H9 (cell line): ENCODE measurements at regions not wholly inside any gene's neighbourhood (a gene's known extent, or its start where the extent isn't known, plus 50 kb on each side); places are given as distances from the start of the nearest gene placed in this dataset.

Experiments
- DNase-seq: peaks from one replicate; pipeline ENCODE4 v3.0.0-alpha.2; 2017
- H2AFZ ChIP-seq: one replicate; pipeline ENCODE4 v1.6.1; 2013; ENCODE audit warnings: mild to moderate bottlenecking, low read length, control low read depth, moderate library complexity
- H2AK5ac ChIP-seq: 2 replicates; pipeline ENCODE4 v1.6.1; 2013; ENCODE audit warnings: low read length, control low read depth, mixed read lengths; ENCODE audit not compliant: insufficient read length
- H2BK120ac ChIP-seq: one replicate; pipeline ENCODE4 v1.6.1; 2013; ENCODE audit warnings: low read depth, mild to moderate bottlenecking, low read length, control low read depth, inconsistent platforms; ENCODE audit not compliant: poor library complexity, severe bottlenecking
- H2BK12ac ChIP-seq: 2 replicates; pipeline ENCODE4 v1.6.1; 2013; ENCODE audit warnings: low read length, control low read depth, mixed read lengths, low read depth; ENCODE audit not compliant: insufficient read length
- H2BK15ac ChIP-seq: 2 replicates; pipeline ENCODE4 v1.6.1; 2013; ENCODE audit warnings: low read depth, low read length, control low read depth
- H2BK20ac ChIP-seq: one replicate; pipeline ENCODE4 v1.6.1; 2013; ENCODE audit warnings: low read depth, mild to moderate bottlenecking, low read length, control low read depth, inconsistent platforms; ENCODE audit not compliant: poor library complexity, severe bottlenecking
- H2BK5ac ChIP-seq: 2 replicates; pipeline ENCODE4 v1.6.1; 2013; ENCODE audit warnings: low read length, control low read depth, mixed read lengths; ENCODE audit not compliant: insufficient read length
- H3K14ac ChIP-seq: 2 replicates; pipeline ENCODE4 v1.6.1; 2013; ENCODE audit warnings: low read length, control low read depth; ENCODE audit not compliant: insufficient read depth
- H3K18ac ChIP-seq: 2 replicates; pipeline ENCODE4 v1.6.1; 2013; ENCODE audit warnings: low read depth, mild to moderate bottlenecking, mixed read lengths, low read length, control low read depth; ENCODE audit not compliant: insufficient read length
- H3K23ac ChIP-seq: 2 replicates; pipeline ENCODE4 v1.6.1; 2013; ENCODE audit warnings: low read length, control low read depth, mixed read lengths, low read depth; ENCODE audit not compliant: insufficient read length
- H3K23me2 ChIP-seq: 2 replicates; pipeline ENCODE4 v1.6.1; 2013; ENCODE audit warnings: low read depth, mild to moderate bottlenecking, mixed read lengths, low read length, control low read depth; ENCODE audit not compliant: insufficient read length, poor library complexity, severe bottlenecking
- H3K27ac ChIP-seq: 2 replicates; pipeline ENCODE4 v1.5.1; 2013; ENCODE audit warnings: low read length, control low read depth, mixed read lengths, low read depth; ENCODE audit not compliant: insufficient read length
- H3K27me3 ChIP-seq: 2 replicates; pipeline ENCODE4 v1.6.1; 2013; ENCODE audit warnings: low read length, control low read depth, inconsistent platforms; ENCODE audit not compliant: insufficient read depth
- H3K4ac ChIP-seq: 2 replicates; pipeline ENCODE4 v1.6.1; 2013; ENCODE audit warnings: low read depth, mild to moderate bottlenecking, control low read depth, inconsistent platforms, low read length, moderate library complexity
- H3K4me1 ChIP-seq: 2 replicates; pipeline ENCODE4 v1.6.1; 2013; ENCODE audit warnings: low read length, control low read depth, inconsistent platforms; ENCODE audit not compliant: insufficient read depth
- H3K4me2 ChIP-seq: 2 replicates; pipeline ENCODE4 v1.6.1; 2013; ENCODE audit warnings: low read length, control low read depth, mixed read lengths; ENCODE audit not compliant: insufficient read length, insufficient read depth
- H3K56ac ChIP-seq: 2 replicates; pipeline ENCODE4 v1.6.1; 2013; ENCODE audit warnings: low read depth, mild to moderate bottlenecking, mixed read lengths, low read length, control low read depth; ENCODE audit not compliant: insufficient read length
- H3K79me1 ChIP-seq: 2 replicates; pipeline ENCODE4 v1.6.1; 2013; ENCODE audit warnings: low read depth, mild to moderate bottlenecking, moderate library complexity, low read length, control low read depth, inconsistent platforms; ENCODE audit not compliant: insufficient read depth, poor library complexity, severe bottlenecking
- H3K79me2 ChIP-seq: 2 replicates; pipeline ENCODE4 v1.6.1; 2013; ENCODE audit warnings: low read length, control low read depth, inconsistent platforms; ENCODE audit not compliant: insufficient read depth
- H3K9ac ChIP-seq: 2 replicates; pipeline ENCODE4 v1.6.1; 2013; ENCODE audit warnings: low read length, control low read depth, mixed read lengths; ENCODE audit not compliant: insufficient read length; ENCODE audit errors: extremely low read depth
- H3K9me3 ChIP-seq: one replicate; pipeline ENCODE4 v1.6.1; 2013; ENCODE audit warnings: low read depth, low read length, inconsistent platforms; ENCODE audit not compliant: control insufficient read depth
- H3T11ph ChIP-seq: one replicate; pipeline ENCODE4 v1.6.1; 2013; ENCODE audit warnings: mild to moderate bottlenecking, low read length, control low read depth, inconsistent platforms
- H4K20me1 ChIP-seq: one replicate; pipeline ENCODE4 v1.6.1; 2013; ENCODE audit not compliant: control insufficient read depth, insufficient read length, insufficient read depth
- H4K5ac ChIP-seq: 2 replicates; pipeline ENCODE4 v1.6.1; 2013; ENCODE audit warnings: low read depth, mild to moderate bottlenecking, mixed read lengths, low read length, control low read depth; ENCODE audit not compliant: insufficient read length
- H4K8ac ChIP-seq: replicated peaks from 2 replicates; pipeline ENCODE4 v1.6.1; 2013; ENCODE audit warnings: low read length, control low read depth, mixed read lengths, low read depth; ENCODE audit not compliant: insufficient read length
- H4K91ac ChIP-seq: 2 replicates; pipeline ENCODE4 v1.6.1; 2013; ENCODE audit warnings: low read depth, mild to moderate bottlenecking, moderate library complexity, mixed read lengths, low read length, control low read depth; ENCODE audit not compliant: insufficient read length
- H3K27ac Mint-ChIP-seq, 3 experiments: 2 replicates in 2 of 3; 3 replicates in 1 of 3; pipeline ENCODE4 v1.8.0; 2020 to 2021; ENCODE audit warnings: mixed read lengths in 3 of 3, mild to moderate bottlenecking in 1 of 3, moderate library complexity in 1 of 3
- H3K27me3 Mint-ChIP-seq: 2 replicates; pipeline ENCODE4 v1.8.0; 2021; ENCODE audit warnings: low read depth, mild to moderate bottlenecking, moderate library complexity, mixed read lengths
- H3K36me3 Mint-ChIP-seq, 3 experiments: 2 replicates in 2 of 3; 3 replicates in 1 of 3; pipeline ENCODE4 v1.8.0; 2020 to 2021; ENCODE audit warnings: low read depth in 3 of 3, mixed read lengths in 3 of 3; ENCODE audit not compliant: insufficient read depth in 1 of 3
- H3K4me1 Mint-ChIP-seq, 2 experiments: 2 replicates each; pipeline ENCODE4 v1.8.0; 2020; ENCODE audit warnings: mixed read lengths in 2 of 2
- H3K4me3 Mint-ChIP-seq, 2 experiments: 2 replicates in 1 of 2; 3 replicates in 1 of 2; pipeline ENCODE4 v1.8.0; 2020 to 2021; ENCODE audit warnings: mild to moderate bottlenecking in 2 of 2, mixed read lengths in 2 of 2, moderate library complexity in 1 of 2
- H3K9me3 Mint-ChIP-seq, 2 experiments: 2 replicates in 1 of 2; 3 replicates in 1 of 2; pipeline ENCODE4 v1.8.0; 2020; ENCODE audit warnings: mild to moderate bottlenecking in 2 of 2, mixed read lengths in 2 of 2, moderate library complexity in 1 of 2
- CTCF ChIP-seq: fragments of 200-600 bp; sonication (generic); conservative IDR thresholded peaks from 3 replicates; pipeline ENCODE4 v1.8.0; 2021; ENCODE audit warnings: antibody characterized with exemption, mild to moderate bottlenecking
- WGBS: extraction: QIAGEN DNeasy Blood & Tissue Kit; methylation state at CpG from one replicate; pipeline ENCODE4 v1.1.7; 2013; ENCODE audit warnings: missing lambda C conversion rate, low lambda C conversion rate, mixed read lengths; ENCODE audit not compliant: insufficient read length; ENCODE audit errors: extremely low coverage; 5-methylcytosine and 5-hydroxymethylcytosine counted together

GRCh38 chr17:34135841-34136240 is 119.2 kb upstream of the CCL2 start:
- Histone ChIP-seq H3K4ac (no peak overlapping the region), H4K8ac (no peak overlapping the region), H3K4me1 (peaks cover 15% of the 10 kb centered on the region; the same call in 1 of the 2 replicates), H2BK15ac (no peak overlapping the region), H3K23ac (no peak overlapping the region), H2AK5ac (no peak overlapping the region), H3K14ac (no peak overlapping the region), H2BK12ac (no peak overlapping the region), H3K4me2 (peak overlapping the region; percentile 28), H4K91ac (no peak overlapping the region), H3K79me1 (no peaks in the 10 kb centered on the region), H4K20me1 (no peaks in the 10 kb centered on the region), H2AFZ (no peak overlapping the region), H2BK120ac (no peak overlapping the region), H3T11ph (no peak overlapping the region), H2BK5ac (no peak overlapping the region), H3K23me2 (no peaks in the 10 kb centered on the region), H3K56ac (no peak overlapping the region), H3K27me3 (no peaks in the 10 kb centered on the region), H4K5ac (no peak overlapping the region), H3K18ac (no peak overlapping the region), H3K79me2 (no peaks in the 10 kb centered on the region), H3K27ac (no peak overlapping the region), H3K9me3 (no peaks in the 10 kb centered on the region), H3K9ac (no peak overlapping the region), H2BK20ac (no peak overlapping the region)
- peak overlapping the region in 1 of 2 experiments; percentile 25; a peak in 1 of 5 replicates for H3K4me3 Mint-ChIP-seq
- no peaks in the 10 kb centered on the region; the same call in 1 of the 2 replicates for H3K27me3 Mint-ChIP-seq
- WGBS, result no CpG with 5 or more reads among the region's 2 CpGs
- no peak for TF ChIP-seq CTCF
- DNase-seq, result peak; percentile 25
- peaks cover 0 to 2% of the 10 kb centered on the region in 2 experiments; a peak in 2 of 5 replicates for H3K9me3 Mint-ChIP-seq
- H3K36me3 Mint-ChIP-seq, result peaks cover 0 to 3% (median 0%) of the 10 kb centered on the region in 3 experiments; a peak in 1 of 7 replicates
- peak overlapping the region in 1 of 3 experiments; percentile 94; a peak in 2 of 7 replicates for H3K27ac Mint-ChIP-seq
- peaks cover 37 to 50% of the 10 kb centered on the region in 2 experiments for H3K4me1 Mint-ChIP-seq
